DLD1 (cell line): ENCODE measurements at regions not wholly inside any gene's neighbourhood (a gene's known extent, or its start where the extent isn't known, plus 50 kb on each side); places are given as distances from the start of the nearest gene placed in this dataset.
"Not testable (repeated sequence)": the region's sequence is repeated elsewhere in the genome, so short reads cannot be mapped to it uniquely, and the experiment has no call there.

Experiments
- in situ Hi-C: cut with HindIII; loops from 2 replicates; pipeline ENCODE4 v1.10.0; 2017; ENCODE audit warnings: low sequenced_read_pairs

DNA sequence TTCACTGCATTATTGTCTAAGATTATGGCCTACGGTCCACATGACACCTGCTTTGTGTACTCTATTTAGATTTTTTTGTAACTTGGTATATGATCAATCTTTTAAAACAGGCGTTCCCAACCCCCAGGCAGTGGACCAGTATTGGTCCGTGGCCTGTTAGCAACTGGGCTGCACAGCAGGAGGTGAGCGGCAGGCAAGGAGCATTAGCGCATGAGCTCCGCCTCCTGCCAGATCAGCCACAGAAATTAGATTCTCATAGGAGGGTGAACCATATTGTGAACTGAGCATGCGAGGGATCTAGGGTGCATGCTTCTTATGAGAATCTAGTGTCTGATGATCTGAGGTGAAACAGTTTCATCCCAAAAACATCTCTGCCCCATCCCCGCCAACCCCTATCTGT, 228.4 kb upstream of the NR5A2 start:
- in situ Hi-C loops = no loop called here

DNA sequence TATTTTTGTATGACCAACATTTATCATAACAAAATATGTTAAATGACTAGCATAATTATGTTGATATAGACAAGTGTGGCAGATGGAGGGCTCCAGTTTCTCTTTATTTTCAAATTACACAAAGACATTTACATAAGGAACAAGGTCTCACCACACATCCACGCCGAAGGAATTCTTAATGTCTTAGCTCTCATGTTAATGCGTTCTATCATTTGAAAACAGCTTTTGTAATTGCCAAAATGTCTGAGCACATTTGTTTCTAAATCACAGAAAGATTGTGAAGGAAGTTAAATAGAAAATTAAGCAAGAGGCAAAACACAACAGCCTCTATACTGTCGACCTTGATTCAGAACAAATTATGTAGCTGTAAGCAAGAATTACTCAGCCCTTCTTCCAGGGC, 223.0 kb upstream of the NR5A2 start:
- in situ Hi-C loops = no loop called here

DNA sequence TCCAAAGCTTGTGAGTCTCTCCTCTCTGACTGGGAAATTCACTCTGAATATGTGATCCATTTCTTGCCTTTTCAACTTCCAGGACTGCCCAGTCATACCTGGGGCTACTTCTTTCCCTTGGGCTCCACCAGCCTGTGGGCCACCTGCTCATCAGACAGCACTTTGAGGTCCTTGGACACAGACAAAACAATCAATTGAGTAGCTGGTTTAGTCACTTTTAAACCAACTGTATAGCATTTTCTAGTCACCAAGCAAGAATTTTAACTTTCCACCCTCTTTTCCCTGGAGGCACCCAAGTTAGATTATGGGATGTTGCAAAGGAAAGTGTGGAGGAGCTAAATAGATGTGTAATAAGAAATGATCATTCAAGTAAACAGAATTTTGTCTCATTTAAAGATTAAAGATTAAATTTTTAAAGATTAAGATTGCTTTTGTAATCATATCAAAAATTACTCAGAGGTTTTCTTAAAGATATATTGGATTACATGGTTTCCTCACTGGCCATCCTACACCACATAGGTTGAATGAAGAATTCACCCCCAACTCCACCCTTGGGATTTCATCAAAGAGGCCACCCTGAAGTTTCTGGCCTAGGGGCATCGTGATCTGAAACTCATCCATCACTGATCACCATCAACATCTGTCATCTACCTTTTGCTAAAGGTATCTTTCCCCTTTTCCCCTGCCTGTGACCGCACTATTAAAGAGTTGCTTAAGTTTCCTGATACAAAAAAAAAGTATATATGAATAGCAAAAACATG, 219.2 kb upstream of the NR5A2 start:
- in situ Hi-C loops = no loop called here

DNA sequence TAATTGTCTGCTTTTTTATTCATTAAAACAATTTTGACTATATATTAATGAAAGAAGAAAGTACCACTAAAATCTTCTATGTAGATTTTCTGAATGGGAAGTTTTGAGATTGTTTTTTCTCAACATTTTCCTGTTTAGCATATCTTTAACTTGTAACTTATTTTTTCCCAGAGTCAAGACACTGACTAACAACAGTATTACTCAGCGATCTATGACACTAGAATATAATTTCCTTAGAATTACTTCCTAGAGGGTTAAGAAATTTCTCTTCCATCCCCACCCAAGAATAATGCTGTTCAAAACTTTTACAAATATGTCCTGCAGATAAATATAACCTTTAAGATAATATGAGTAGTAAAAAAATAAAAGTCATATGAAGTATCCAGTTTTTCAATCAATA, 218.2 kb upstream of the NR5A2 start:
- in situ Hi-C loops = no loop called here

DNA sequence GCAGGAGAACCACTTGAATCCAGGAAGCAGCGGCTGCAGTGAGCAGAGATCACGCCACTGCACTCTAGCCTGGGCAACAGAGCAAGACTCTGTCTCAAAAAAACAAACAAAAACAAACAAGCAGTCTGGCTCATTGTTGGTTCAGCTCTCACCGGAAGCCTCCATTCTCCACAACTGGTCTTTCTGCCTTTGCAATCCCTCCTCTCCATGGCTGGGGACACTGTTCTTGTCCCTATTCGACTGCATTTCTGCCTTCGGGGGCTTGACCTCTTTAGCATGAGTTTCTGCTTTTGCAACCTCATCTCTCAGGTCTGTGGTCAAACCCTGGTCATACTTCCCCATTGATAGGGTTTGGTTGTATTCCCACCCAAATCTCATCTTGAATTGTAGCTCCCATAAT, 216.3 kb upstream of the NR5A2 start:
- in situ Hi-C loops = no loop called here

DNA sequence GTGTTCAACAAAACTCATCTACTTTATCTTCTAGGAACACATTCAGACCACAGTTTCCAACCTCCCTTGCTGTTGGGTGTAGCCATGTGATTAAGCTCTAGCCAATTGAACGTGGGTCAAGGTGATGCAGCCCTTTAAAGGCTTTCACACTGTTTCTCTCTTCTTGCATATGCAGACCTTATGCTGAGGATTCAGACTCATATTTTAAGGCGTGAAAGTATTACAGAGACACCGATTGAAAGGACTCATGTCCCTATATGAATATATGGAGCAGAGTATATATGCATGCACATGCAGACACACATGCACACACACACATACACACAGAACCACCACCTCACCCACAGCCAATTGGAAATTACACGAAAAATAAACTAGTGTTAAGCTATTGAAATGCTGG, 214.3 kb upstream of the NR5A2 start:
- in situ Hi-C loops = no loop called here

DNA sequence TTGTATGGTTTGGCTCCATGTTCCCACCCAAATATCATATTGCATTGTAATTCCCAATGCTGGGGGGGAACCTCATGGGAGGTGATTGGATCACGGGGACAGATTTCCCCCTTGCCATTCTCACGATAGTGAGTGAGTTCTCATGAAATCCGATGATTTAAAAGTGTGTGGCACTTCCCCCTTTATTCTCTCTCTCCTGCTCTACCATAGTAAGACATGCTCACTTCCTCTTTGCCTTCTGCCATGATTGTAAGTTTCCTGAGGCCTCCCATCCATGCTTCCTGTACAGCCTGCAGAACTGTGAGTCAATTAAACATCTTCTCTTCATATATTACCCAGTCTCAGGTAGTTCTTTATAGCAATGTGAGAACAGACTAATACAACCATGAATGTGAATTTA, 211.6 kb upstream of the NR5A2 start:
- in situ Hi-C loops = no loop called here

DNA sequence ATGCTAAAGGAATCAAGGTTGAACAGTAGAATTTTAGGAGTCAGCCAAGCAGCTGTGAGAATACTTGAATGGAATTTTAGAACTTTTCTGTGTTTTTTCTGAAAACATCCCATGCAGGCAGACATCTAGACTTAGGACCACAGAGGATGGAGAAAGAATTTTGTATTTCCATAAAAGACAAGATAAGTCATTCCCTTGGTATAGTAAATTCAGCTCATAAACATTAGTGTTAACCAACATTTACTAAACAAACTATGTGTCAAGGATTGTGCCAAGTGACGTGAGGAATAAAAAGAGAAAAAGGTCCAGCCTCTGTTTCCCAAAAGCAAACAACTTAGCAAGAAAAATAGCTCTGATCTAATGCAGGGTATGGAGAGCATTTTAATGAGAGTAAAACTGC, 210.2 kb upstream of the NR5A2 start:
- in situ Hi-C loops = no loop called here

DNA sequence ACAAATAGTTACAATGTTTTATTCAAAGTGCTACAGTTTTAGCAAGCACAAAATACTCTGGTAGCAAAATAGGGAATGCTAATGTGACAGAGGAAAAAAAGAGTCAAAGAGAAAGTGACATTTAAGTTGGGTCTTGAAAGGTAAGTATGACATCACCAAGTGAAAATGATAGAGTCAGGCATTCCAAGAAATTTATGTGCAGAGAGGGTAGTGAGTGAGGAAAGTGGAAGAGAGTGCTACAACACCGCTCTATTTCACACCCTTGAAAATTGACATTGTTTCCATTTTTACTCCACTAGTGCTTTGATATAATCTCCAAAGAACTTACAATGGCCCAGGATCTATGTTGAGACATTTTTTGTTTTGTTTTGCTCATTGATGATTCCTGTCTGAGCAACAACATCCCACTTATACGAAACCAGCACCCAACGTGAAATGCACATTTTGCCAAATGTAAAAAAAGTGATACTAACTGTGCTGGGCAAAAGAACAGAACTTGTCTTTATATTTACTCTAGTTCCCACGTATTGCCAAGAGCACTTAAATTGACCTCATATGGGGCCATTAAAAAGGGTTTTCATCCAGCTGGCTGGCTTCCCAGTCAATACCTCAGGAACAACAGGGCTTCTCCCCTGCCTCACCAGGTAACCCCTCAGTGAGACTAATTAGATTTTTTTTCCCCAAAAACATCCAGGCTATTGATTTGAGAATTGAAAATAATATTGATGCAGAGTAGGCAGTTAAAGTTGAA, 206.3 kb upstream of the NR5A2 start:
- in situ Hi-C loops = no loop called here

DNA sequence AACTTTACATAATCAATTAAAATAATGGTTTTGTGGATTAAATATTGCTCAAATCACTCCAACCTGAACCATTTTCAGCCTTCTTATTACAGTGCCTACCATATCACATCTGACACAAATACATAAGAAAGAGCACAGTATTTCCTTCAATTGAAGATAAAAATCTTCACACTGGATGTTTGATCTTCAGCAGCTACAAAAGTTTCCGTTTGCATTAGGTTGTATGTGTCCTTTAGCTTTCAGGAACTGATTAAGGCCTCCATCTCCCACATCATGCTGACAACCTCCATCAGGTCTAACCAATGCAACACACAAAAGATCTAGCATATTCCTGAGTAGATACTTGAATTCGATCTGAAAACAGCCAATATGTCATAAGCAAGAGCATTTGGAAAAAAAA, 195.1 kb upstream of the NR5A2 start:
- in situ Hi-C loops = no loop called here

DNA sequence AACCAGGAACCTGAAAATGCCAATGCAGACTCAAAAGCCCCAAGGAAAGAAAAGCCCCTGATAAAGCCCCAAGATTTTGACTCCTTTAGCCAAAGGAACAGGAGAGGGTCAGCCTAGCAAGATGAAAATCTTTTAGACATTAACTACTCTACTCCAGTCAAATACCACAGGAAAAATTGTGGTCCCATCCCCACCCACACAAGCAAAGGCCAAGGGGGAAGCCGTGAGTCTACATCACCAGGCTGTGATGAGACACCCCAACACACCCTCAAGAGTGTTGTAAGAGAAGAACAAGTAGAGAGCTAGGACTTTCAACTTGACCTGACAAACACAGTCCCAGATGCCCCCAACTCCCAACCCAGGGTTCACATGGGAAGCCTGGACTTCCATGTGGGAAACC, 192.8 kb upstream of the NR5A2 start:
- in situ Hi-C loops = no loop called here

DNA sequence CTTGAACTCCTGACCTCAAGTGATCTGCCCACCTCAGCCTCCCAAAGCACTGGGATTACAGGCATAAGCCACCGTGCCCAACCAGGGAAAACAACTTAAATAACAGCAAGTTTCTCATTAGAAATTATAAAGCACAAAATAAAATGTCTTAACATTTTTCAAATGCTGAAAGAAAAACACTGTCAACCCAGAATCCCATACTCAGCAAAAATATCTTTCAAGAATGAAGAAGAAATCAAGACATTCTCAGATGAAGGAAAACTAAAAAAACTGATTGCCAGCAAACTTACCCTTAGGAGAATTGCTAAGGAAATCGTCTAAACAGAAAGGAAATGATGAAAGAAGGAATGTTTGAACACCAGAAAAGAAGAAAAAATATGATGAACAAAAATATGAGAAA, 191.1 kb upstream of the NR5A2 start:
- in situ Hi-C loops = no loop called here

DNA sequence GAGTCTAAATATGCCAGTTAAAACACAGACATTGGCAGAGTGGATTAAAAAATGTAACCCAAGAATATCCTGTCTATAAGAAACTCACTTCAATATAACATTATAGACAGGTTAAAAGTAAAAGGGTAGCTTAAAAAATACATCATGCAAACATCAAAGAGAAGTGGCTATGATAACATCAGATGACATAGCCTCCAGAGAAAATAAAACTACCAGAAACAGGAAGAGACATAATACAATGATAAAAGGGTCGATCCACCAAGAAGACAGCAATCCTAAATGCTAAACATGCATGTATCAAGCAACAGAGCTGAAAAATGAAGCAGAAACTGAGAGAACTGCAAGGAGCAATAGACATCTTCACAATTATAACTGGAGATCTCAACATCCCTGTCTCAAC, 190.2 kb upstream of the NR5A2 start:
- in situ Hi-C loops = no loop called here

DNA sequence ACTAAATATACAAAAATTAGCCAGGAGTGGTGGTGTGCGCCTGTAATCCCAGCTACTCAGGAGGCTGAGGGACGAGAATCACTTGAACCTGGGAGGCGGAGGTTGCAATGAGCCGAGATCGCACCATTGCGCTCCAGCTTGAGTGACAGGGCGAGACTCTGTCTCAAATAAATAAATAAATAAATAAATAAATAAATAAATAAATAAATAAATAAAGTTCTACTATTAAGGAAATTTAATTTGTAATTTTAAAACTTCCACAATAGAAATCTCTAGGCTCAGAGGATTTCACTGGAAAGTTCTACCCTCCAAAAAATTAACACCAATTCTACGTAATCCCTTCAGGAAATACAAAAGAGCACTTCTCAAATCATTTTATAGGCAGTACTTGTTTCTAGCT, 187.9 kb upstream of the NR5A2 start:
- in situ Hi-C loops = not testable (repeated sequence)

DNA sequence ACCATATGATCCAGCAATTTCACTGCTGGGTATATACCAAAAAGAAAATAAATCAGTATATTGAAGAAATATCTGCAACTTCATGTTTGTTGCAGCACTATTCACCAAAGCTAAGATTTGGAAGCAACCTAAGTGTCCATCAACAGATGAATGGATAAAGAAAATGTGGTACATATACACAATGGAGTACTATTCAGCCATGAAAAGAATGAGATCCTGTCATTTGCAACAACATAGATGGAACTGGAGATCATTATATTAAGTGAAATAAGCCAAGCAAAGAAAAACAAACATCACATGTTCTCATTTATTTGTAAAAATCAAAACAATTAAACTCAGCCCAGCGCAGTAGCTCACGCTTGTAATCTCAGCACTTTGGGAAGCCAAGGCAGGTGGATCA, 184.4 kb upstream of the NR5A2 start:
- in situ Hi-C loops = not testable (repeated sequence)

DNA sequence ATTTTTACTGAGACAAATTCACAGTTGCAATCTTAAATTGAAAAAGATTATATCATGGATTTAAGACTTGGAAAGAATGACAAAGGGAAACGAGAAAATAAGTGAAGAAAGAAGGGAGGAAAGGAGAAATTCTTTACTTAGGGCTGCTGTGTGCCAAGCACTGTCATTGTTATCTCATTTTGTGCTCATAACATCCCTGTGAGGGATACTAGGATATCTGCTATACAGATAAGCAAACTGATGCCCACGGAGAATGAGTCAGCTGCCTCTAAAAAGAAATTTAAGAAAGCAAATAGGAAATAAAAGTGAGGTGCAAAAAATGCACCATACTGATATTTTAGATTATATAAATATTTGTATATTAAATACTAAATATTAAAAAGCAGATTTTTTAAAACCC, 183.6 kb upstream of the NR5A2 start:
- in situ Hi-C loops = no loop called here

DNA sequence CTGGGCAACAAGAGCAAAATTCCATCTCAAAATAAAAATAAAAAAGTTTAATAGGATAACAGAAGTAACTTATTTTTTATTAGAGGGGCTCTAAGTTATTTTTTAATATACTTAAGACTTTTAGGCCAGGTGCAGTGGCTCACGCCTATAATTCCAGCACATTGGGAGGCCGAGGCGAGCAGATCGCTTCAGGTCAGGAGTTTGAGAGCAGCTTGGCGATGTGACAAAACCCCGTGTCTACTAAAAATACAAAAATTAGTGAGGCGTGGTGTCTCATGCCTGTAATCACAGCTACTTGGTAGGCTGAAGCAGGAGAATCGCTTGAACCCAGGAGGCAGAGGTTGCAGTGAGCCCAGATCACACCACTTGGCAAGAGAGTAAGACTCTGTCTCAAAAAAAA, 180.5 kb upstream of the NR5A2 start:
- in situ Hi-C loops = no loop called here

DNA sequence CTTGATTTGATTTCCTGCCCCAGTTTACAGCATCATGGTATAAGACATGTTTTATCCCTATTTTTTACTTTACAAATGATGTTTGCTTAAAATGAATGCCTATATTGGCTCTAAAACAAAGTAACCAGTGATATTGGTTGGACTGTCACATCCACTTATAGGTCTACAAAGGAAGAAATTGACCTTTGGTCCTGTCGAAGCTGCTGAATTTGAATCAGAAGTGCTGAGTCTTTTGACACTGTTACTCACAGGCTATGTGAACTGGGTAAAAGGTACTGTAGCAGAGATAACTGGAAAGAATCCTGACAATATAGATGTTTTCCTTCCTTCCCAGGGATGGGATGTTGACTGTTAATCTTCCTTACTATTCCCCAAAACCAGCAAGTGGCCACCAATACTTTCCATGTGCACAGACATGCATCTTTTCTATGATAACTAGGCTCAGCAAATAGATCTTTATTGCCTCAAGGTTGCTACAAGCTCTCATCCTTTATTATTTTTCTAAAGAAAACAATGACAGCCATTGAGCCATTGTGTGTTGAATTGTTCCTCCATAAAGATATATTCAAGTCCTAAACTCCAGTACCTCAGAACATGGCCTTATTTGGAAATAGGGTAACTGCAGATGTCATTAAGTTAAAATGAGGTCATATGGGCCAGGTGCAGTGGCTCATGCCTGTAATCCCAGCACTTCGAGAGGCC, 175.9 kb upstream of the NR5A2 start:
- in situ Hi-C loops = no loop called here

DNA sequence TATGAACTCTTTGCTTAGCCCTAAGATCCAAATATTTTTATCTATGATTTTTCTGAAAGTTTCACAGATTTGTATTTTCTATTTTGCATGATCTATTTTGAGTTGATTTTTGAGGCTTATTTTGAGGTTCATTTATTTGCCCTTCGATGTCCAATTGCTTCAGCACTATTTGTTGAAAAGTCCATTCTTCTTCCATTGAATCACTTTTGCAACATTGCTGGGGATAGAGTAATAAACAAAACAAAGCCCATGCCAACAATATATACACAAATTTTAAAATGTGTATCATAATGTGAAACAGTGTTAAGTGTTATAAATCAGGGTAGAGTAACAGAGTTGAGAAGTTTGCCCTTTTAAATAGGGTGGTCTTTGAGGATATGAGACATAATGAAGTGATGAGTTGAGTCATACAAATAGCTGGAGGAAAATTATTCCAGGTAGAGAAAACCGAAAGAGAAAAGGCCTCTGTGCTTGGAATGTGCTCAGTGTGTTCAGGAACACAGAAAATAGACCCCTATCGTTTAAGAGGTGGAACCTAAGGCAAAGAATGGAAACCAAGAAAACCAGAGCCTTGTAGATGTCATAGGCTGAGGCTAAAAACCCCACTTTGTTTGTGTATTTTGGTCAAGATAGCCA, 172.7 kb upstream of the NR5A2 start:
- in situ Hi-C loops = no loop called here

DNA sequence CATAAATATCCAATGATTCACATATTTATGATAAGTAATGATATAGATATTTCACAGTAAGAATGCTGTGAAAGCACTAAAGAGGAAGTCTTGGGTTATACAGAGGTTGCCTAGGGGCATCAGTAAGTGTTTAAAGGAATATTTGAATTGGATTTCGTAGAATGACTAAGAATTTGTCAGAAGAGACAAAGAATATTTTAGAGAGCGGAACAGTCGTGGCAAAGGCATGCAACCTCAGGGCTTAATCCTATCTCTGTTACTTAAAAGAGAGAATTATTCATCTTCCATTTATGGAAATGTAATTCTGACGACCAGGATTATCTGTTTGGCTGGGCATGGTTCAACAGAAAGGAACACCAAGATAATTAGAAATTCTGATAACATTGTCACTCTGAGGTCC, 171.9 kb upstream of the NR5A2 start:
- in situ Hi-C loops = no loop called here

DNA sequence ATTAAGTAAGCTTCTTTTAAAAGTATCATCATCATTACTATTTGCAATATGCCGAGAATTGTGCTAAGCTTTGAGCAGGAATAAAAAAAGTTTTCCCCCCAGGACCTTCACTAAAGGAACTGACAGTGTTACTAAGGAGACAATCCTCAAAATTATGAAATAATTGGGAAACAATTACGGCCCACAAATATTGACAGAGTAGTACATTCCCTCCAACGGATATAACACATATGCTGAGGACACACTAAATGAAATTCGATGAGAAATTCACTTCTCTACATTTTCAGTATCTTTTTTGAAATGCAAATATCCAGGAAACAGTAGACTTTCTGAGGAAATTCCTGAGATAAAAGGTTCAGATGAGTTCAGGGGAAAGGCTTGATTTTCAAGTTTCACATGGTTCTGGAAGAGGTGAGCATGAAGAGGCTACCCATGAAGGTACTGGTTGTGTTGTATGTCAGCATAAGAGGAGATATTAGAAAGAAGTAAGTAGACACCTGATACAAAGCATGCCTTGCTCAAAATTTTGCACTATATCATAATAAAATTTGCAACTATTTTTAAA, 171.2 kb upstream of the NR5A2 start:
- in situ Hi-C loops = no loop called here
